SU-DHL-6 (cell line): ENCODE measurements at regions not wholly inside any gene's neighbourhood (a gene's known extent, or its start where the extent isn't known, plus 50 kb on each side); places are given as distances from the start of the nearest gene placed in this dataset.
"Not testable (repeated sequence)": the region's sequence is repeated elsewhere in the genome, so short reads cannot be mapped to it uniquely, and the experiment has no call there.

Source experiments
- H2AFZ ChIP-seq: fragments of 200-600 bp; sonication (generic); 2 replicates; pipeline ENCODE4 v1.6.1; 2014; ENCODE audit warnings: low read depth, mild to moderate bottlenecking, moderate library complexity, mixed read lengths, antibody characterized with exemption, low read length; ENCODE audit not compliant: severe bottlenecking
- H3F3A ChIP-seq: fragments of 200-600 bp; shearing (Covaris generic); 2 replicates; pipeline ENCODE4 v1.6.0; 2016; ENCODE audit warnings: antibody characterized with exemption, mild to moderate bottlenecking; ENCODE audit not compliant: insufficient read depth
- H3K27ac ChIP-seq: fragments of 200-600 bp; sonication (generic); 2 replicates; pipeline ENCODE4 v1.5.1; 2016; ENCODE audit warnings: low read depth, mild to moderate bottlenecking, low read length, moderate library complexity, mixed read lengths
- H3K27me3 ChIP-seq: fragments of 200-600 bp; sonication (generic), shearing (Covaris generic); 2 replicates; pipeline ENCODE4 v1.6.0; 2014; ENCODE audit warnings: mild to moderate bottlenecking, low read length
- H3K36me3 ChIP-seq: fragments of 200-600 bp; sonication (generic); 2 replicates; pipeline ENCODE4 v1.6.1; 2014; ENCODE audit warnings: mild to moderate bottlenecking, low read length, mixed read lengths
- H3K4me2 ChIP-seq: fragments of 300-600, 200-600 bp; shearing (Covaris generic), sonication (generic); 2 replicates; pipeline ENCODE4 v1.6.0; 2014; ENCODE audit warnings: low read length, low read depth, mild to moderate bottlenecking; ENCODE audit not compliant: poor library complexity, severe bottlenecking
- H3K4me3 ChIP-seq: fragments of 200-600 bp; sonication (generic); 2 replicates; pipeline ENCODE4 v1.5.1; 2014; ENCODE audit warnings: antibody characterized with exemption, low read length, mild to moderate bottlenecking, mixed read lengths; ENCODE audit not compliant: insufficient read depth, poor library complexity, severe bottlenecking
- H3K79me2 ChIP-seq: fragments of 200-600 bp; sonication (generic); 2 replicates; pipeline ENCODE4 v1.6.1; 2014; ENCODE audit warnings: mild to moderate bottlenecking, low read length, moderate library complexity; ENCODE audit not compliant: insufficient read depth
- H3K9ac ChIP-seq: fragments of 200-600 bp; sonication (generic); 2 replicates; pipeline ENCODE4 v1.7.0; 2014; ENCODE audit warnings: mild to moderate bottlenecking, low read length
- H3K9me2 ChIP-seq: fragments of 200-600 bp; sonication (generic); replicated peaks from 2 replicates; pipeline ENCODE4 v1.6.1; 2014; ENCODE audit warnings: low read length; ENCODE audit not compliant: insufficient read depth
- H3K9me3 ChIP-seq: fragments of 200-600 bp; sonication (generic); 2 replicates; pipeline ENCODE4 v1.6.1; 2014; ENCODE audit warnings: low read length, mixed read lengths; ENCODE audit not compliant: insufficient read depth
- H4K20me1 ChIP-seq: fragments of 200-600 bp; sonication (generic); 2 replicates; pipeline ENCODE4 v1.6.1; 2014; ENCODE audit warnings: low read depth, mild to moderate bottlenecking, antibody characterized with exemption, low read length, moderate library complexity, mixed read lengths
- EZH2phosphoT487 ChIP-seq: fragments of 200-600 bp; sonication (generic), shearing (Covaris generic); conservative IDR thresholded peaks from 2 replicates; pipeline ENCODE4 v1.6.1; 2018; ENCODE audit warnings: mild to moderate bottlenecking, antibody characterized with exemption, low read length, moderate library complexity, mixed read lengths
- TF ChIP-seq, protein P1 (sequence below): fragments of 200-600 bp; sonication (generic); IDR thresholded peaks from one replicate; pipeline ENCODE4 v1.5.1; 2017; ENCODE audit warnings: antibody characterized with exemption, mild to moderate bottlenecking, low read length, moderate library complexity; ENCODE audit not compliant: insufficient read depth, poor library complexity, severe bottlenecking

DNA sequence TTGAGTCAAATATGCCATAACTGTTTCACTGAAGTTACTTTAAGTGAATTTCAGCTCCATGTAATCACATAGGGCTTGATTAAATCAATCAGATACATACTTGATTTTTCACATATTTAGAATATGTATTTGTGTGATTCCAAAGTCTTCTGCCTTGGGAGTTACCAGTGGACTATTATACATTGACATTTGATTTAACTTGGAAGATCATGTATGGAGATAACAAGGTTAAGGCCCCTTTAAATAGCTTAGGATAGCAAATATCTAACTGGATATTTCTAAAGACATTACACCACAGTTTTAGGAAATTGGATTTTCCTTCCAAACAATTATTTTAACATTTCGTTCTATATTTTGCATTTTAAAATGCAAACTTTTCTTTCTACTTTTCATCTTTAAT, 405.0 kb downstream of the RAP2B start:
- Histone ChIP-seq H3K9me2 (no peaks in the 10 kb centered on the region), H3K4me2 (no peak overlapping the region), H3K36me3 (no peaks in the 10 kb centered on the region; the same call in 1 of the 2 replicates), H3F3A (no peaks in the 10 kb centered on the region), H3K4me3 (no peak overlapping the region), H3K9me3 (peaks cover 26% of the 10 kb centered on the region; the same call in 1 of the 2 replicates), H2AFZ (no peak overlapping the region), H4K20me1 (no peaks in the 10 kb centered on the region), H3K27me3 (no peaks in the 10 kb centered on the region), H3K9ac (no peak overlapping the region), H3K27ac (no peak overlapping the region), H3K79me2 (no peaks in the 10 kb centered on the region)
- TF ChIP-seq, protein P1, sequence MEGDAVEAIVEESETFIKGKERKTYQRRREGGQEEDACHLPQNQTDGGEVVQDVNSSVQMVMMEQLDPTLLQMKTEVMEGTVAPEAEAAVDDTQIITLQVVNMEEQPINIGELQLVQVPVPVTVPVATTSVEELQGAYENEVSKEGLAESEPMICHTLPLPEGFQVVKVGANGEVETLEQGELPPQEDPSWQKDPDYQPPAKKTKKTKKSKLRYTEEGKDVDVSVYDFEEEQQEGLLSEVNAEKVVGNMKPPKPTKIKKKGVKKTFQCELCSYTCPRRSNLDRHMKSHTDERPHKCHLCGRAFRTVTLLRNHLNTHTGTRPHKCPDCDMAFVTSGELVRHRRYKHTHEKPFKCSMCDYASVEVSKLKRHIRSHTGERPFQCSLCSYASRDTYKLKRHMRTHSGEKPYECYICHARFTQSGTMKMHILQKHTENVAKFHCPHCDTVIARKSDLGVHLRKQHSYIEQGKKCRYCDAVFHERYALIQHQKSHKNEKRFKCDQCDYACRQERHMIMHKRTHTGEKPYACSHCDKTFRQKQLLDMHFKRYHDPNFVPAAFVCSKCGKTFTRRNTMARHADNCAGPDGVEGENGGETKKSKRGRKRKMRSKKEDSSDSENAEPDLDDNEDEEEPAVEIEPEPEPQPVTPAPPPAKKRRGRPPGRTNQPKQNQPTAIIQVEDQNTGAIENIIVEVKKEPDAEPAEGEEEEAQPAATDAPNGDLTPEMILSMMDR = no peak
- no peak for TF ChIP-seq EZH2phosphoT487

DNA sequence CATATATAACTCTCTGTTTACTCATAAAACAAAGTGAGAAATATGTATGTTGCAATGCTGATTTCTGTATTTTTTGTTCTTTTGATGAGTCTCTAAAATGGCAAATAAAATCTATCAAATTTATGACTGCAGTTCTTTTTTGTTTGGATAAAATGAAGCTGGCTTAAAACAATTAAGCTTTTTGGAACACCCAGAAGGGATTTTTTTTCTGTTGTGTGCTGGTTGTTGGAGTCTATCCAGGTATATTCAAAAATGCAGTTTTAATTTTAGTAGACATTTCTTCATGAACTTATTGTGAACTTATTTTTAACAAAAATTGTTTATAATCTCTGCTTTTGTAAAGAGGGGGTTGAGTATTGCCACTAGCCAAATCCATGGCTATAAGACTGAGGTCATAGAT, 405.5 kb downstream of the RAP2B start:
- Histone ChIP-seq H3K36me3 (no peaks in the 10 kb centered on the region; the same call in 1 of the 2 replicates), H3F3A (no peaks in the 10 kb centered on the region), H4K20me1 (no peaks in the 10 kb centered on the region), H3K4me3 (no peak overlapping the region), H3K27me3 (no peaks in the 10 kb centered on the region), H3K27ac (no peak overlapping the region), H3K79me2 (no peaks in the 10 kb centered on the region), H3K9ac (no peak overlapping the region), H3K9me3 (peaks cover 26% of the 10 kb centered on the region; the same call in 1 of the 2 replicates), H3K4me2 (no peak overlapping the region), H3K9me2 (no peaks in the 10 kb centered on the region), H2AFZ (no peak overlapping the region)
- no peak for TF ChIP-seq EZH2phosphoT487
- TF ChIP-seq, protein P1 = no peak

DNA sequence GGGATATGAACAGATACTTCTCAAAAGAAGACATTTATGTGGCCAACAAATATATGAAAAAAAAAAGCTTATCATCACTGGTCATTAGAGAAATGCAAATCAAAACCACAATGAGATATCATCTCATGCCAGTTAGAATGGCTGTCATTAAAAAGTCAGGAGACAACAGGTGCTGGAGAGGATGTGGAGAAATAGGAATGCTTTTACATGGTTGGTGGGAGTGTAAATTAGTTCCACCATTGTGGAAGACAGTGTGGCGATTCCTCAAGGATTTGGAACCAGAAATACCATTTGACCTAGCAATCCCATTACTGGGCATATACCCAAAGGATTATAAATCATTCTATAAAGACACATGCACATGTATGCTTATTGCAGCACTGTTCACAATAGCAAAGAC, 408.5 kb downstream of the RAP2B start:
- not testable (repeated sequence) for H3K79me2 ChIP-seq, H3K27me3 ChIP-seq, H3K36me3 ChIP-seq, H3K9me3 ChIP-seq, H3K9ac ChIP-seq, H3F3A ChIP-seq, H3K27ac ChIP-seq, H3K4me3 ChIP-seq, H2AFZ ChIP-seq, H4K20me1 ChIP-seq, H3K4me2 ChIP-seq, H3K9me2 ChIP-seq

DNA sequence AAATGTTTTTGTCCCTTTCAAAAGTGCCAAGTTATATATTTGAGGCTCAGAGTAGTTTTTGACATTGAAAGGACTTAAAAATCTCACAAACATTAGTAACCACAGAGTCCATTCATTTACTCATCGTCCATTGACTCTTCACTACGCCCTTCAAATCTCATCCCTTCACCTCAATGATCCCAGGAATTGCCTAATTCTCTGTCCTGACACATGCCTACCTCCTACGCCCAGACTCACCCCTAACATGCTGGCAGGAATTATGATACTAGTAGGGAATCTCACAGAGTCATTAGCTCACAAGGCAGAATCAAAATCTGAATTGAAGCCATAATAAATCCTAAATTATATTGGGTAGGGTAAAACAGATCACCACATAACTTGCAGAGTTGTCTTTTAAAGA, 410.1 kb downstream of the RAP2B start:
- TF ChIP-seq, protein P1 = no peak
- no peak for TF ChIP-seq EZH2phosphoT487
- Histone ChIP-seq H4K20me1 (no peaks in the 10 kb centered on the region), H3K27me3 (no peaks in the 10 kb centered on the region), H3K79me2 (no peaks in the 10 kb centered on the region), H3F3A (no peaks in the 10 kb centered on the region), H2AFZ (no peak overlapping the region), H3K36me3 (no peaks in the 10 kb centered on the region; the same call in 1 of the 2 replicates), H3K9me2 (no peaks in the 10 kb centered on the region), H3K9me3 (no peaks in the 10 kb centered on the region), H3K4me2 (no peak overlapping the region), H3K27ac (no peak overlapping the region), H3K4me3 (no peak overlapping the region), H3K9ac (no peak overlapping the region)
